T-cell (primary cell): ENCODE measurements at regions not wholly inside any gene's neighbourhood (a gene's known extent, or its start where the extent isn't known, plus 50 kb on each side); places are given as distances from the start of the nearest gene placed in this dataset.

Source experiments
- ATAC-seq, 4 experiments: fragments of 200-7000 bp in 3 of 4; fragments of 150-1000 bp in 1 of 4; cut with Tn5 transposase; replicated peaks in 1 of 4; 1 replicate in 3 of 4; 2 replicates in 1 of 4; pipeline ENCODE4 v1.10.0; 2021; ENCODE audit warnings: moderate library complexity in 3 of 4, mild to moderate bottlenecking in 2 of 4, moderate number of reproducible peaks in 1 of 4
- CTCF ChIA-PET, 2 donors: fragments of 300-600 bp; sonication (Branson Sonifier 250); formaldehyde crosslinking; loops; one replicate each; lab custom pipeline; 2022; ENCODE audit warnings: antibody characterized with exemption in 2 of 2; lab: Charles Lee
- POLR2A ChIA-PET, 2 donors: fragments of 300-600 bp; sonication (Branson Sonifier 250); formaldehyde crosslinking; loops; one replicate each; lab custom pipeline; 2022; ENCODE audit warnings: antibody characterized with exemption in 2 of 2; lab: Charles Lee
- DNase-seq, 35 experiments: peaks; one replicate each; pipeline versions ENCODE4 v3.0.0 to v3.0.0-alpha.2; 2013 to 2023
- H3K27ac ChIP-seq: one replicate; pipeline ENCODE4 v1.5.1; 2013; ENCODE audit warnings: low read length
- H3K27me3 ChIP-seq, 2 experiments: replicated peaks in 1 of 2; 1 replicate in 1 of 2; 2 replicates in 1 of 2; pipeline versions ENCODE4 v1.6.1 to v1.7.0; 2013; ENCODE audit warnings: low read length in 1 of 2, mixed read lengths in 1 of 2; ENCODE audit not compliant: control insufficient read depth in 2 of 2, insufficient read depth in 2 of 2; ENCODE audit errors: extremely low read depth in 1 of 2
- H3K36me3 ChIP-seq, 2 donors: 1 replicate in 1 of 2; 2 replicates in 1 of 2; pipeline versions ENCODE4 v1.6.1 to v1.7.0; 2013; ENCODE audit warnings: low read length in 1 of 2; ENCODE audit not compliant: control insufficient read depth in 2 of 2, insufficient read depth in 1 of 2; ENCODE audit errors: extremely low read depth in 1 of 2
- H3K4me1 ChIP-seq, 2 experiments: 1 replicate in 1 of 2; 2 replicates in 1 of 2; pipeline versions ENCODE4 v1.6.1 to v1.7.0; 2013; ENCODE audit warnings: low read length in 2 of 2, mixed read lengths in 1 of 2; ENCODE audit not compliant: insufficient read depth in 2 of 2, control insufficient read depth in 1 of 2; ENCODE audit errors: extremely low read depth in 1 of 2
- H3K4me3 ChIP-seq, 2 donors: 1 replicate in 1 of 2; 2 replicates in 1 of 2; pipeline versions ENCODE4 v1.5.1 to v1.7.0; 2013; ENCODE audit warnings: mild to moderate bottlenecking in 2 of 2, low read length in 1 of 2, moderate library complexity in 1 of 2; ENCODE audit not compliant: control insufficient read depth in 1 of 2; ENCODE audit errors: extremely low read depth in 1 of 2
- H3K9me3 ChIP-seq: 2 replicates; pipeline ENCODE4 v1.7.0; 2013
- H3K27ac Mint-ChIP-seq, 2 donors: one replicate each; pipeline ENCODE4 v1.8.0; 2020 to 2021; ENCODE audit warnings: mild to moderate bottlenecking in 2 of 2, mixed read lengths in 2 of 2
- H3K27me3 Mint-ChIP-seq, 2 donors: one replicate each; pipeline ENCODE4 v1.8.0; 2021 to 2022; ENCODE audit warnings: mixed read lengths in 2 of 2
- H3K36me3 Mint-ChIP-seq: one replicate; pipeline ENCODE4 v1.8.0; 2021; ENCODE audit warnings: mixed read lengths
- H3K4me1 Mint-ChIP-seq, 3 donors: one replicate each; pipeline ENCODE4 v1.8.0; 2020 to 2022; ENCODE audit warnings: mixed read lengths in 3 of 3, mild to moderate bottlenecking in 1 of 3
- H3K4me3 Mint-ChIP-seq, 3 donors: one replicate each; pipeline ENCODE4 v1.8.0; 2020 to 2022; ENCODE audit warnings: mild to moderate bottlenecking in 3 of 3, mixed read lengths in 3 of 3, moderate library complexity in 3 of 3
- H3K9me3 Mint-ChIP-seq, 3 donors: one replicate each; pipeline ENCODE4 v1.8.0; 2020 to 2022; ENCODE audit warnings: mixed read lengths in 3 of 3
- WGBS: methylation state at CpG from one replicate; pipeline ENCODE4 v1.1.5; 2013; ENCODE audit warnings: missing lambda C conversion rate; ENCODE audit not compliant: insufficient coverage; 5-methylcytosine and 5-hydroxymethylcytosine counted together

DNA sequence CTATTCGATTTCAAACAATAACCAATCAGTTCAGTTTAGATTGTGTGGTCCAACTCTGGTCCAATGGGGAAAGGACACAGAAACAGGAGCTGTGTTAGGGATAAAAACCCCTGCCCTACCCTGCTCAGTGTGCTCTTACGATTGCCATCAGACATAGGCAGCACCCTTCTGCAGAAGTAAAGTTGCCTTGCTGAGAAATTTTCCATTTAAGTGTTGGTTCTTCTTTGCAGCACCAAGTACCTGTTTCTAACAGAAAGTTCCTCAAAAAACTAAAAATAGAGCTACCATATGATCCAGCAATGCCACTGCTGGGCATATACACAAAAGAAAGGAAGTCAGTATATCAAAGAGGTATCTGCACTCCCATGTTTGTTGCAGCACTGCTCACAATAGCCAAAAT lies 206.2 kb upstream of the CNTN4 start:
- no peak for ATAC-seq
- DNase-seq, result no peak
- H3K9me3 ChIP-seq, result no peaks in the 10 kb centered on the region
- no peaks in the 10 kb centered on the region for H3K36me3 ChIP-seq
- WGBS, result no CpG with 5 or more reads among the region's 2 CpGs
- H3K4me1 ChIP-seq, result no peaks in the 10 kb centered on the region
- no peak overlapping the region for H3K4me3 Mint-ChIP-seq
- no peaks in the 10 kb centered on the region for H3K4me1 Mint-ChIP-seq
- H3K27me3 ChIP-seq, result no peaks in the 10 kb centered on the region
- no peaks in the 10 kb centered on the region for H3K27me3 Mint-ChIP-seq
- no peak overlapping the region for H3K27ac Mint-ChIP-seq
- no peak overlapping the region for H3K4me3 ChIP-seq
- H3K36me3 Mint-ChIP-seq, result no peaks in the 10 kb centered on the region
- H3K9me3 Mint-ChIP-seq, result peaks cover 21 to 36% (median 22%) of the 10 kb centered on the region in 3 donors
- H3K27ac ChIP-seq, result no peak overlapping the region
- ChIA-PET POLR2A (no interaction called here), CTCF (no interaction called here)

- H3K4me1 Mint-ChIP-seq, result no peaks in the 10 kb centered on the region
- no peaks in the 10 kb centered on the region for H3K36me3 Mint-ChIP-seq
- ATAC-seq, result no peak
These were observed 196.2 kb upstream of the CNTN4 start for GRCh38 chr3:1902416-1902815.

GRCh38 chr3:1903111-1903510 lies 195.6 kb upstream of the CNTN4 start:
- ChIA-PET CTCF (no interaction called here), POLR2A (no interaction called here)
- Mint-ChIP-seq H3K27ac (no peak overlapping the region), H3K27me3 (no peaks in the 10 kb centered on the region), H3K36me3 (no peaks in the 10 kb centered on the region), H3K9me3 (peaks cover 16 to 20% (median 18%) of the 10 kb centered on the region in 3 donors), H3K4me1 (no peaks in the 10 kb centered on the region), H3K4me3 (no peak overlapping the region)
- Histone ChIP-seq H3K4me1 (no peaks in the 10 kb centered on the region), H3K36me3 (no peaks in the 10 kb centered on the region), H3K27ac (no peak overlapping the region), H3K9me3 (no peaks in the 10 kb centered on the region), H3K4me3 (no peak overlapping the region), H3K27me3 (no peaks in the 10 kb centered on the region)
- DNase-seq (no peak), ATAC-seq (no peak)
- WGBS, result 100% methylated on average over 1 of the region's 3 CpGs

More at GRCh38 chr3:1902416-1902815, 196.2 kb upstream of the CNTN4 start:
- CTCF ChIA-PET, result no interaction called here
- Histone ChIP-seq H3K9me3 (no peaks in the 10 kb centered on the region), H3K27ac (no peak overlapping the region), H3K27me3 (no peaks in the 10 kb centered on the region), H3K36me3 (no peaks in the 10 kb centered on the region), H3K4me3 (no peak overlapping the region), H3K4me1 (no peaks in the 10 kb centered on the region)
- no peaks in the 10 kb centered on the region for H3K27me3 Mint-ChIP-seq
- DNase-seq, result no peak
- POLR2A ChIA-PET, result no interaction called here
- H3K4me3 Mint-ChIP-seq, result no peak overlapping the region
- no peak overlapping the region for H3K27ac Mint-ChIP-seq
- WGBS, result 100% methylated on average over 1 of the region's 4 CpGs
- peaks cover 14 to 20% (median 18%) of the 10 kb centered on the region in 3 donors for H3K9me3 Mint-ChIP-seq

- H3K4me1 ChIP-seq, result no peaks in the 10 kb centered on the region
- H3K9me3 ChIP-seq, result peaks cover 2% of the 10 kb centered on the region
- POLR2A ChIA-PET, result no interaction called here
- no CpG with 5 or more reads among the region's 2 CpGs for WGBS
- H3K27me3 ChIP-seq, result no peaks in the 10 kb centered on the region
- Mint-ChIP-seq H3K36me3 (no peaks in the 10 kb centered on the region), H3K4me1 (no peaks in the 10 kb centered on the region), H3K9me3 (peaks cover 12 to 14% (median 12%) of the 10 kb centered on the region in 3 donors), H3K4me3 (no peak overlapping the region), H3K27me3 (no peaks in the 10 kb centered on the region), H3K27ac (no peak overlapping the region)
- H3K4me3 ChIP-seq, result no peak overlapping the region
- no peak for DNase-seq
- no peaks in the 10 kb centered on the region for H3K36me3 ChIP-seq
- no peak for ATAC-seq
- CTCF ChIA-PET, result no interaction called here
- H3K27ac ChIP-seq, result no peak overlapping the region
These were observed 190.8 kb upstream of the CNTN4 start for GRCh38 chr3:1907911-1908310.

GRCh38 chr3:1908651-1909445 lies 189.8 kb upstream of the CNTN4 start:
- ChIA-PET POLR2A (no interaction called here), CTCF (no interaction called here)
- Mint-ChIP-seq H3K4me1 (no peaks in the 10 kb centered on the region), H3K4me3 (no peak overlapping the region), H3K36me3 (no peaks in the 10 kb centered on the region), H3K9me3 (peaks cover 11 to 12% (median 12%) of the 10 kb centered on the region in 3 donors), H3K27ac (no peak overlapping the region), H3K27me3 (no peaks in the 10 kb centered on the region)
- Histone ChIP-seq H3K4me1 (no peaks in the 10 kb centered on the region), H3K9me3 (peaks cover 2% of the 10 kb centered on the region), H3K4me3 (no peak overlapping the region), H3K36me3 (no peaks in the 10 kb centered on the region), H3K27me3 (no peaks in the 10 kb centered on the region), H3K27ac (no peak overlapping the region)
- DNase-seq (no peak), ATAC-seq (no peak)
- no CpG with 5 or more reads among the region's 2 CpGs for WGBS

DNA sequence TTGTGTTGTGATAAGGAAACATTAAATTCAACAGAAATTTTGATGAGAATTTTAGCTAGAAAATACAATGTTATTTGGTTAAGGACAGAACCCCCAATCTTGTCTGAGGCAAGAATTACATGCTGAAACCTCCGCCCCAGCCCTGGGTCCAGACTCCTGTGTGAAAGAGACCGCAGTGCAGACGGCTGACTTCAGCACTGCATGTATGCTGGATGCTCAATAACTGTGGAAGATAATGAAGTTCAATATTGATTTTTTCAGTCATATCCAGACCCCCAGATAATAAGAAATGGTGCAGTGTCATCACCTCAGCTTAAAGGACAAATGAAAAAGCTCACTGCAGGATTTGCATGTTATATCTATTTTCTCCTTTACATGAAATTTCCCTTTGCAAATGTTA lies 188.3 kb upstream of the CNTN4 start:
- H3K4me1 ChIP-seq, result no peaks in the 10 kb centered on the region
- no CpG with 5 or more reads among the region's 3 CpGs for WGBS
- Mint-ChIP-seq H3K36me3 (no peaks in the 10 kb centered on the region), H3K4me3 (no peak overlapping the region), H3K27me3 (no peaks in the 10 kb centered on the region), H3K4me1 (no peaks in the 10 kb centered on the region), H3K9me3 (peaks cover 5 to 13% (median 7%) of the 10 kb centered on the region in 3 donors), H3K27ac (no peak overlapping the region)
- H3K4me3 ChIP-seq, result no peak overlapping the region
- DNase-seq (no peak), ATAC-seq (no peak)
- H3K36me3 ChIP-seq, result no peaks in the 10 kb centered on the region
- POLR2A ChIA-PET, result no interaction called here
- CTCF ChIA-PET, result no interaction called here
- peaks cover 2% of the 10 kb centered on the region for H3K9me3 ChIP-seq
- H3K27me3 ChIP-seq, result no peaks in the 10 kb centered on the region
- no peak overlapping the region for H3K27ac ChIP-seq
